CD4-positive, alpha-beta memory T cell (primary cell): ENCODE measurements at regions not wholly inside any gene's neighbourhood (a gene's known extent, or its start where the extent isn't known, plus 50 kb on each side); places are given as distances from the start of the nearest gene placed in this dataset.

Experiments used
- CTCF ChIA-PET: fragments of 350-600 bp; sonication (Branson Sonifier 250); formaldehyde crosslinking; loops from one replicate; lab custom pipeline; 2021; ENCODE audit warnings: inconsistent platforms; ENCODE audit not compliant: partially characterized antibody; lab: Charles Lee
- POLR2A ChIA-PET: fragments of 350-600 bp; sonication (Branson Sonifier 250); formaldehyde crosslinking; loops from one replicate; lab custom pipeline; 2021; ENCODE audit not compliant: partially characterized antibody; lab: Charles Lee
- DNase-seq, 5 donors: peaks; one replicate each; pipeline versions ENCODE4 v3.0.0 to v3.0.0-alpha.2; 2020 to 2022; ENCODE audit warnings: mixed read lengths in 1 of 5
- H3K27ac ChIP-seq: one replicate; pipeline ENCODE4 v1.7.0; 2013; ENCODE audit warnings: low read depth, low read length
- H3K27me3 ChIP-seq: 2 replicates; pipeline ENCODE4 v1.7.0; 2013; ENCODE audit warnings: mild to moderate bottlenecking, low read length, moderate library complexity; ENCODE audit not compliant: insufficient read depth
- H3K36me3 ChIP-seq: 2 replicates; pipeline ENCODE4 v1.7.0; 2013; ENCODE audit warnings: mild to moderate bottlenecking, low read length, moderate library complexity; ENCODE audit not compliant: insufficient read depth
- H3K4me1 ChIP-seq: 2 replicates; pipeline ENCODE4 v1.7.0; 2013; ENCODE audit warnings: mild to moderate bottlenecking, low read length, moderate library complexity; ENCODE audit not compliant: insufficient read depth
- H3K4me3 ChIP-seq, 2 donors: one replicate each; pipeline ENCODE4 v1.7.0; 2013; ENCODE audit warnings: low read length in 2 of 2, mild to moderate bottlenecking in 1 of 2
- H3K9me3 ChIP-seq, 2 donors: one replicate each; pipeline ENCODE4 v1.7.0; 2013; ENCODE audit warnings: low read length in 2 of 2, control low read depth in 1 of 2; ENCODE audit not compliant: control insufficient read depth in 1 of 2
- H3K27ac Mint-ChIP-seq, 7 donors: one replicate each; pipeline ENCODE4 v1.8.0; 2020 to 2021; ENCODE audit warnings: mixed read lengths in 7 of 7, mild to moderate bottlenecking in 6 of 7, inconsistent platforms in 3 of 7, moderate library complexity in 3 of 7
- H3K27me3 Mint-ChIP-seq, 2 donors: one replicate each; pipeline ENCODE4 v1.8.0; 2020 to 2021; ENCODE audit warnings: mixed read lengths in 2 of 2
- H3K36me3 Mint-ChIP-seq, 2 donors: one replicate each; pipeline ENCODE4 v1.8.0; 2020 to 2021; ENCODE audit warnings: mixed read lengths in 2 of 2, inconsistent platforms in 1 of 2, mild to moderate bottlenecking in 1 of 2
- H3K4me1 Mint-ChIP-seq, 4 donors: one replicate each; pipeline ENCODE4 v1.8.0; 2020 to 2021; ENCODE audit warnings: mixed read lengths in 4 of 4, mild to moderate bottlenecking in 1 of 4
- H3K4me3 Mint-ChIP-seq, 8 donors: one replicate each; pipeline ENCODE4 v1.8.0; 2020 to 2021; ENCODE audit warnings: mixed read lengths in 8 of 8, mild to moderate bottlenecking in 7 of 8, moderate library complexity in 6 of 8, inconsistent platforms in 3 of 8
- H3K9me3 Mint-ChIP-seq, 8 donors: one replicate each; pipeline ENCODE4 v1.8.0; 2020 to 2021; ENCODE audit warnings: mixed read lengths in 8 of 8, mild to moderate bottlenecking in 5 of 8, inconsistent platforms in 3 of 8, moderate library complexity in 1 of 8
- intact Hi-C: fragments of 100-400 bp; cut with micrococcal nuclease; formaldehyde crosslinking; loops from one replicate; pipeline ENCODE4 v1.15.1; 2023

GRCh38 chr5:3036041-3036788 lies 284.7 kb upstream of the IRX2 start:
- DNase-seq = no peak
- H3K27ac ChIP-seq = no peak overlapping the region
- CTCF ChIA-PET = no interaction called here
- Mint-ChIP-seq H3K27ac (no peak overlapping the region), H3K36me3 (no peaks in the 10 kb centered on the region), H3K9me3 (peaks cover 0 to 10% (median 3%) of the 10 kb centered on the region in 8 donors), H3K4me1 (no peaks in the 10 kb centered on the region), H3K4me3 (no peak overlapping the region), H3K27me3 (no peaks in the 10 kb centered on the region)
- POLR2A ChIA-PET = no interaction called here
- intact Hi-C loops = no loop called here
- H3K27me3 ChIP-seq = no peaks in the 10 kb centered on the region
- H3K4me3 ChIP-seq = no peak overlapping the region
- H3K4me1 ChIP-seq = no peaks in the 10 kb centered on the region
- H3K36me3 ChIP-seq = no peaks in the 10 kb centered on the region
- H3K9me3 ChIP-seq = no peaks in the 10 kb centered on the region

DNA sequence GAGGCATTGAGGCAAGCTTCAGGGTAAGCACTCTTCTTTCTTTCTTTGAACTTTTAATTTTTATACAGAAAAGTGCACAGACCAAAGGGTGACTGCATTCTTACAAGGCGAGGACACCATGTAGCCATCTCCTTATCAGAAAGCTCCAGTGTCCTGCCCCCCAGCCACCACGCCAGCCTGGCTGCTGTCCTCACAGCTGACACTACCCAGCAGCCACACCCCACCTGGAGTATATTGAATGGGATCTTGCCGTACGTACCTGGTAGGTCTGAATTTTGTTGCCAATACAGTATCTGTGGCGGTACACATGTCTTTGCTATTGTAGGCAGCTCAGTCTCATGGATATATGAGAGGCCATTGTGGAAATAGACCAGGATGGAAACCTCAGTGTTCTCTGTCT lies 284.0 kb upstream of the IRX2 start:
- H3K27me3 Mint-ChIP-seq = no peaks in the 10 kb centered on the region
- H3K27me3 ChIP-seq = no peaks in the 10 kb centered on the region
- no peak overlapping the region for H3K4me3 Mint-ChIP-seq
- no peak overlapping the region for H3K27ac ChIP-seq
- intact Hi-C loops = no loop called here
- no peak overlapping the region for H3K4me3 ChIP-seq
- H3K27ac Mint-ChIP-seq = no peak overlapping the region
- H3K4me1 Mint-ChIP-seq = no peaks in the 10 kb centered on the region
- CTCF ChIA-PET = no interaction called here
- H3K9me3 ChIP-seq = no peaks in the 10 kb centered on the region
- H3K4me1 ChIP-seq = no peaks in the 10 kb centered on the region
- H3K36me3 Mint-ChIP-seq = no peaks in the 10 kb centered on the region
- POLR2A ChIA-PET = no interaction called here
- DNase-seq = no peak
- H3K36me3 ChIP-seq = no peaks in the 10 kb centered on the region
- H3K9me3 Mint-ChIP-seq = peaks cover 0 to 9% (median 4%) of the 10 kb centered on the region in 8 donors

DNA sequence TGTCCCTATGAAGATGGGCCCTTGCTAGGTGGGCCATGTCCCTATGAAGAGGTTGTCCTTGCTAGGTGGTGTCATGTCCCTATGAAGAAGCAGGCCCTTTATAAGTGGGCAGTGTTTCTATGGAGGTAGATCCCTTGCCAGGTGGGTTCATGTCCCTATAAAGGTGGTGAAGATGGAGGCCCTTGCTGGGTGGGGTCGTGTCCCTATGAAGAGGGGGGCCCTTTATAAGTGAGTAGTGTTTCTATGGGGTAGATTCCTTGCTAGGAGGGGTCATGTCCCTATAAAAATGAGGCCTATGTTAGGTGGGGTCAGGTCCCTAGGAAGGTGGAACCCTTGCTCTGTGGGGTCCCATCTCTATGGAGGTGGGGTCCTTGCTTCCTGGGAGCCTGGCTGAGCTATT lies 283.4 kb upstream of the IRX2 start:
- POLR2A ChIA-PET = no interaction called here

DNA sequence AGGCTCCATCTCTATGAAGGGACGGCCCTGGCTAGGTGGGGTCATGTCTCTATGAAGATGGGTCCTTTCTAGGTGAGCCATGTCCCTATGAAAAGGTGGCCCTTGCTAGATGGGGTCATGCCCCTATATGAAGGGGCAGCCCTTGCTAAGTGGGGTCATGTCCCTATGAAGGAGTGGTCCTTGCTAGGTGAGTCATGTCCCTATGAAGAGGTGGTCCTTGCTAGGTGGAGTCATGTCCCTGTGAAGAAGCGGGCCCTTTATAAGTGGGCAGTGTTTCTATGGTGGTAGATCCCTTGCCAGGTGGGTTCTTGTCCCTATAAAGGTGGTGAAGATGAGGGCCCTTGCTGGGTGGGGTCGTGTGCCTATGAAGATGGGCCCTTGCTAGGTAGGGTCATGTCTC lies 283.0 kb upstream of the IRX2 start:
- POLR2A ChIA-PET = no interaction called here
- no peak overlapping the region for H3K27ac Mint-ChIP-seq
- CTCF ChIA-PET = no interaction called here
- Histone ChIP-seq H3K36me3 (no peaks in the 10 kb centered on the region), H3K4me3 (no peak overlapping the region), H3K27ac (no peak overlapping the region), H3K9me3 (no peaks in the 10 kb centered on the region), H3K4me1 (no peaks in the 10 kb centered on the region), H3K27me3 (no peaks in the 10 kb centered on the region)
- H3K9me3 Mint-ChIP-seq = peaks cover 0 to 9% (median 4%) of the 10 kb centered on the region in 8 donors
- H3K36me3 Mint-ChIP-seq = no peaks in the 10 kb centered on the region
- no peak for DNase-seq
- no peaks in the 10 kb centered on the region for H3K4me1 Mint-ChIP-seq
- H3K4me3 Mint-ChIP-seq = no peak overlapping the region
- intact Hi-C loops = no loop called here
- H3K27me3 Mint-ChIP-seq = no peaks in the 10 kb centered on the region

More for the DNA sequence above, 283.4 kb upstream of the IRX2 start:
- H3K4me3 ChIP-seq = no peak overlapping the region
- CTCF ChIA-PET = no interaction called here
- Mint-ChIP-seq H3K9me3 (peaks cover 0 to 9% (median 4%) of the 10 kb centered on the region in 8 donors), H3K4me3 (no peak overlapping the region), H3K27me3 (no peaks in the 10 kb centered on the region), H3K27ac (no peak overlapping the region), H3K36me3 (no peaks in the 10 kb centered on the region), H3K4me1 (no peaks in the 10 kb centered on the region)
- intact Hi-C loops = no loop called here
- H3K36me3 ChIP-seq = no peaks in the 10 kb centered on the region
- H3K9me3 ChIP-seq = no peaks in the 10 kb centered on the region
- H3K4me1 ChIP-seq = no peaks in the 10 kb centered on the region
- no peak for DNase-seq
- no peaks in the 10 kb centered on the region for H3K27me3 ChIP-seq
- H3K27ac ChIP-seq = no peak overlapping the region

- no peak overlapping the region for H3K4me3 Mint-ChIP-seq
- DNase-seq = no peak
- ChIA-PET CTCF (no interaction called here), POLR2A (no interaction called here)
- no peak overlapping the region for H3K27ac ChIP-seq
- H3K4me1 ChIP-seq = no peaks in the 10 kb centered on the region
- intact Hi-C loops = no loop called here
- H3K36me3 ChIP-seq = no peaks in the 10 kb centered on the region
- H3K9me3 Mint-ChIP-seq = peaks cover 0 to 9% (median 5%) of the 10 kb centered on the region in 8 donors
- H3K36me3 Mint-ChIP-seq = no peaks in the 10 kb centered on the region
- H3K9me3 ChIP-seq = no peaks in the 10 kb centered on the region
- H3K27me3 ChIP-seq = no peaks in the 10 kb centered on the region
- no peak overlapping the region for H3K4me3 ChIP-seq
- no peaks in the 10 kb centered on the region for H3K27me3 Mint-ChIP-seq
- no peak overlapping the region for H3K27ac Mint-ChIP-seq
- no peaks in the 10 kb centered on the region for H3K4me1 Mint-ChIP-seq
These were observed 281.7 kb upstream of the IRX2 start for GRCh38 chr5:3033033-3033755.

GRCh38 chr5:3032513-3032912 lies 281.0 kb upstream of the IRX2 start:
- intact Hi-C loops = no loop called here
- POLR2A ChIA-PET = no interaction called here
- H3K4me3 Mint-ChIP-seq = no peak overlapping the region
- Histone ChIP-seq H3K36me3 (no peaks in the 10 kb centered on the region), H3K9me3 (no peaks in the 10 kb centered on the region), H3K4me1 (no peaks in the 10 kb centered on the region), H3K27me3 (no peaks in the 10 kb centered on the region), H3K4me3 (no peak overlapping the region), H3K27ac (no peak overlapping the region)
- H3K27me3 Mint-ChIP-seq = no peaks in the 10 kb centered on the region
- H3K9me3 Mint-ChIP-seq = peaks cover 0 to 8% (median 7%) of the 10 kb centered on the region in 8 donors
- H3K4me1 Mint-ChIP-seq = no peaks in the 10 kb centered on the region
- H3K27ac Mint-ChIP-seq = no peak overlapping the region
- H3K36me3 Mint-ChIP-seq = no peaks in the 10 kb centered on the region
- DNase-seq = no peak
- CTCF ChIA-PET = interaction anchor here (0.9 kb wide), 1 partner anchor 10 kb away, joined by 4 read pairs; no protein-coding TSS in a partner anchor

DNA sequence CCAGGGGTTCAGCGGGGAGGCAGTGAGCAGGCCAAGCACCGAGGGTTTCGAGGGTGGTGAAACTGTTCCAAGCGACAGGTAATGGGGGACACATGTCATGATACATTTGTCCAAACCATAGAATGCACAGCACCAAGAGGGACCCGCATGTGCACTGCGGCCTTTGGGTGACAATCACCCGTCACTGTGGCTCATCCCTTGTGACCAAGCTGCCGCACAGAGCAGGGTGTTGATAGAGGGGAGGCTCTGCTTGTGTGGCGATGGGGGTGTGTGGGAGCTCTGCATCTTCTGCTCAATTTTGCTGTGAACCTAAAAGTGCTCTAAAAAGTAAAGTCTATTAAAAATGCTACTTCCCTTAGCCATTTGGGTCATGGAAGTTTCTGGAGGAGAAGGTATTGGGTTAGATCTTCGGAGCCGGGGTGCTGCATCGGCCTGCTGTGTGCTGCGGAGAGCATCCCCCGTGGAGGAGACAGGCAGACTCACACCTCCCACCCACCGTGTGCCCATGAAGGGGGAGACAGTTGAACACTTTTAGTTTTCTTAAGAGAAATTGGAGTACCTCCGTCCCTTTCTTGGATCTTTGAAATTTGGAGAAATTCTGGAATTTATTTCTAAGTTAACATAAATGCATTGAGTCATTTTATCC lies 280.4 kb upstream of the IRX2 start:
- Mint-ChIP-seq H3K4me1 (no peaks in the 10 kb centered on the region), H3K9me3 (peaks cover 0 to 8% (median 5%) of the 10 kb centered on the region in 8 donors), H3K4me3 (no peak overlapping the region), H3K27me3 (no peaks in the 10 kb centered on the region), H3K27ac (no peak overlapping the region), H3K36me3 (no peaks in the 10 kb centered on the region)
- intact Hi-C loops = no loop called here
- no peak overlapping the region for H3K27ac ChIP-seq
- H3K9me3 ChIP-seq = no peaks in the 10 kb centered on the region
- DNase-seq = no peak
- H3K4me1 ChIP-seq = no peaks in the 10 kb centered on the region
- ChIA-PET CTCF (interaction anchor here (0.9 kb wide), 1 partner anchor 9 kb away, joined by 4 read pairs; no protein-coding TSS in a partner anchor), POLR2A (no interaction called here)
- H3K27me3 ChIP-seq = no peaks in the 10 kb centered on the region
- H3K36me3 ChIP-seq = no peaks in the 10 kb centered on the region
- H3K4me3 ChIP-seq = no peak overlapping the region
